ENCODE measurements at regions not wholly inside any gene's neighbourhood (a gene's known extent, or its start where the extent isn't known, plus 50 kb on each side); places are given as distances from the start of the nearest gene placed in this dataset.

- DNase-seq (ENCODE audit: low read depth in 2 of 2) = no peak
Measured at GRCh38 chr11:127492029-127492428, 491.5 kb upstream of the KIRREL3 start.

DNA sequence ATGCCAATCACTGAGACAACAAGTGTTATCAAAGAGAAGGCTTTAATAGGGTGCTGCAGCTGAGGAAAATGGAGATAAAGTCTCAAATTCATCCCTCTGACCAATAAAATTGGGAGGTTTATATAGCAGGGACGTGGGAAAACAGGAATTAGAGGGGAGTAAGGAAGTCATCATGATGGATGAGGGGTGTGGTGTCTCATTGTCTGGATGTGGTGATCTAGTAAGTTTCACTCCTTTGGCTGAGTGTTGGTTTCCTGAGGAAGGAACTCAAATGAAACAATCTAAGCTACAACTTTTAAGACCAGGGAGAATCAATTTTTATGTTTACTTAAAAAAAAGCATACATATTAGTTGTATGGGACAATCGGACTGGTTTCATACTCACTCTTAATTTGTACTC lies 491.0 kb upstream of the KIRREL3 start:
- DNase-seq (ENCODE audit: low read depth in 2 of 2) = no peak

- no peak for DNase-seq (ENCODE audit: low read depth in 2 of 2)
Measured at GRCh38 chr11:127490896-127491295, 490.3 kb upstream of the KIRREL3 start.

DNA sequence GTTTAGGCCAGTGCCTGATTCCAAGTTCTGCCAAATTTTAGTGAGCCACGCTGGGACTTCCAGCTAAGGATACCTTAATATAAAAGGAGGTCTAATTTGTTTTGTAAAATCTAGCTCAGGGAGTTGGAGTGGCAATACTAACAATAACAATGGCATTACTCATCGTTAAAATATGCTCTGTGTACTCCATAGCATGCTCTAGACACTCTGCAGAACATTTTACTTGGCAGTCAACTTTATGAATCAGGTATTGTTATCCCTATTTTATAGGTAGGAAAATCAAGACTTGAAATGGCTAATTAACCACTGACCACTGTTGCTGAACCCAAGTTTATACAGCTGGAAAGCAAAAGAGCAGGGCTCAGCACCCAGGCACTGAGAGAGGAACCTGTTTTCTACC lies 485.0 kb upstream of the KIRREL3 start:
- DNase-seq (ENCODE audit: low read depth in 2 of 2) = no peak

DNA sequence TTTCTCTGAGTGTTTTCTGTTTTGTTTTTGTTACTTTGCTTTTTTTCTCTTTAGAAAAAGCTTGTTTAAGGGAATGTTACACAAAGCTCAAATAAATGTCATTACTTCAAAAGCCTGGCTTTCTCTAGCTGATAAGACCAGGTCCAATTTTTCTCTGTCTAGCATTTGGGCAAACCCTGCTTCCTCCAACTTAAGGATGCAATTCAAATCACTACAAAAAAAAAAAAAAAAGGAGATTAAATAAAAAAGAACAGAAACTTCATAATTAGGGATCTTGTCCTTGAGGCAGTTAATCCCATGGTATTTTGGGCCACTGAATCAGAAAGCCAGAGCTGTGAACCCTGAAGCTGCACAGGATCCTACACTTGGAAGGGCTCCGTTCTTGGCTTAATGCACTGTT lies 480.8 kb upstream of the KIRREL3 start:
- DNase-seq (ENCODE audit: low read depth in 2 of 2) = no peak

DNA sequence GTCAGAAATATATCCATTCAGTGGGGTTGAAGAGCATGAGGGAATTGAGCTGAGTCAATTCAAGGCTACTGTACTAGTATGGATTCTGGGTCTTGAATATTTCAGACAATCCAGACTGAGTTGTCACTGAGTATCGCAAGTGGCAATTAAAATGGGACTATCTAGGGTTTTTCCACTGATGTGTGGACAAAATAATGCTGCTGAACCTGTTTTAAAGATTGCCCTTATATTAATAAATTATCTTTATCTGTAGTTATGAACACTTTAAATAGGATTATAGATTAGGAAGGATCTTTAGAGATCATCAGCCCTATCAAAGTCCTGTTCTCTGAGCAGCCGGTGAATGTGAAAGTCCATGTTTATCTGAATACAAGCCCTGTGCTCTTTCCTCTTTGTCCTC lies 478.3 kb upstream of the KIRREL3 start:
- DNase-seq (ENCODE audit: low read depth in 2 of 2) = no peak

- DNase-seq (ENCODE audit: low read depth in 2 of 2) = no peak
Measured at GRCh38 chr11:127474766-127475165, 474.2 kb upstream of the KIRREL3 start.

DNA sequence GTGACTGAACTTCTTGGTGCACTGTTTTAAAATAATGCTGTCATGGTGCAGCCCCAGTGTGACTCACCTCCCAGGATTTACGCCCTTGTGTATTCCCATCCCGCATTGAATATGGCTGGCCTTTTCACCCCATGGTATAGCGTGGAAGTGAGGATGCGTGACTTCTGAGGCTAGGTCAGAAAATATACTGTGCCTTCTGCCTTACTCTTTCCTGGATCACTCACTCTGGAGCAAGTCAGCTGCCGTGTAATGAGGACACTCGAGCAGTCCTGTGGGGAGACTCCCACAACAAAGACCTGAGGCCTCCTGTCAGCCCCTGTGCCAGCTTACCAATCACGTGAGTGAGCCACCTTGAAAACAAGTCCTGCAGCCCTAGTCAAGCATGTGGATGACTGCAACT lies 471.9 kb upstream of the KIRREL3 start:
- no peak for DNase-seq (ENCODE audit: low read depth in 2 of 2)

- DNase-seq (ENCODE audit: low read depth in 2 of 2) = no peak
Measured at GRCh38 chr11:127471662-127472061, 471.1 kb upstream of the KIRREL3 start.

DNA sequence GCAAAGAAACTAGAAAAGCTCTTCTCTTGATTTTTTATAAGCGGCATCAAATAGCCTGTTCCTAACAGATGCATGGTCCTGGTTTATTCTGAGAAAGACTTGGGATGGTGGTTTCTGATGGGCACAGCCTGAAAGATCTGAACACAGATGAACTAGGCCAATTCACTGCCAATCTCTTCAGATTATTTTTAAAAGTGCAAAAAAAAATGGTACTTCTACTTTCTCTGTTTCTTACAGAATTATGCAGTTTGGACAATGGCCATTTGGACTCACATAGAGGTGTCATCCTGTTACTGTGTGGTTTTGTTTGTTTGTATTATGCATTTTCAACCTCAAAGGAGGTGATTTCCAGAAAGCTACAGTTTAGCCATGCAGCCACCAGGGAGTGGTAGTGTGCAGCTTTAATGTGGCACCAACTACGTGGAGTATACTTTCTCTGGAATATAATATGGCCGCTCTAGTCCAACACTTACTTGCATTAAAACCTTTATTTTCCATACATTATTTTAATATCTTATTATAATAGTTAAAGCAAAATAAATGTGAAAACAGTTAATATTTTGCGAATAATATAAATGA lies 469.8 kb upstream of the KIRREL3 start:
- DNase-seq (ENCODE audit: low read depth in 2 of 2) = no peak

DNA sequence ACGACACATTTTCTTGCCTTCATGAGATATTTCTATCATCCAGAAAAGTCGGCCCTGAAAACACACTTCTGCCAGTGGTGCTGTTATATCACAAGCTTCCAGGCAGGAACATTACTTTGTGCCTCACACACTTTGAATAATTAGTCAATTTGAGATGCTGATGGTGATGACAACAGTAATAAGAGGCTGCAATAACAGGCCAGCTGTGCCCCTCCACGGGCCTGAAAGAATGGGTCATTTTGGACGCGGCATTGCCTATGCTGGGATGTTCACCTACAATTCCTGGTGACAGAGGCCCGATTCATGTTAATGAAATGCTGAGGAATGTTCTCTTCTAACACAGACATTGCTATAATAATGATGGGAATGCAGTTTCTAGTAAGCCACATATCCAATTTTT lies 463.8 kb upstream of the KIRREL3 start:
- no peak for DNase-seq (ENCODE audit: low read depth in 2 of 2)

DNA sequence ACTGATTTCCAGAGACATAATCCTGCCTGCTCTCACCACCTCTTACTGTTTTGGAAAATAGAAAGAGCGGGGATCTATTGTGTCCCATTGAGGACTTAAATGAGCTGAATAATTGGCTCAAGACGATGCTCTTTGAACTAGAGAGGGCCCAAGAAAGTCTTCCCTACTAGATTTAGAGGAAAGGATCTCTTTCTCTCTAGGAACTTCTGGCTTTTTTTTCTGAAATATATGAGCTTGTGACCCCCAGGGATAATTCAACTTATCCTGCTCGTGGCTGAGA lies 461.4 kb upstream of the KIRREL3 start:
- no peak for DNase-seq (ENCODE audit: low read depth in 2 of 2)

DNA sequence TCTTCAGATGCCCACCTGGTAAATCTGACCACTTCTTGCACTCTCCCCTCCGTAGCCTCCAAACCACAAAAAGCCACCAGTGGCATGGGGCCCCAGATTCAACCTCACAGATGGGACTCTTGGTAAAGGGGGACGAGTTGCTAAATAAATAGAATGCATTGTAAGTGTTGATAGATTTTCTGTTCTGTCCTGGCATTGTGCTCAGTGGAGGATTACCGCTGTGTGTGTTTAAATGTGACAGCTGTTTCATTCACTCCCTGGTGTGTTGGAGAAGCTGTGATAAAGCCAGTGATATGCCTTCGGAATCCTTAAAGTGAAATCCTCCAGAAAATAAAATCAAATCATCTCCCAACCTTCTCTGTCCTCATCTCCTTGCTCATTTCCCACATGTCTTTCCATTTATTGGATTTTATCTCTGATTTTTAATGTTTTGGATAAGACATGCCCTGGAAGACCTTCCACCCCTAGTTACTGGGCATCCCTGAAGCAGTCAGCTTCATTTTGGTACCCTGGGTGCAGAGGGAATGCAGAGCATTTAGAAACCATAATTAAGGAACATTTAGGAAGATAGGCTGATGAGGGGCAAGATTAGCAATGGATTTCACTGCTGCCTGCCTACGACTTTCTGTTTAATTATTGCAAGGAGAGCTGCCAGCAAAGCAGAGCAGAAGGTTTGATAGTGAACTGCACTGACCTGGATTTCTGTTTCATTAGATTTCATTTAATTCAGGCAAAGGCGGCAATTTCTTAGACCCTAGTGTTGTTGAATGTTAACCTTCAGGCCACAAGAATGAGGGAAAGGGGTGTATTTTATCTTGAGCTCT lies 460.9 kb upstream of the KIRREL3 start:
- DNase-seq (ENCODE audit: low read depth in 2 of 2) = no peak

GRCh38 chr11:127458561-127458960 lies 458.0 kb upstream of the KIRREL3 start:
- no peak for DNase-seq (ENCODE audit: low read depth in 2 of 2)

- no peak for DNase-seq (ENCODE audit: low read depth in 2 of 2)
Measured at GRCh38 chr11:127454856-127455255, 454.3 kb upstream of the KIRREL3 start.

DNA sequence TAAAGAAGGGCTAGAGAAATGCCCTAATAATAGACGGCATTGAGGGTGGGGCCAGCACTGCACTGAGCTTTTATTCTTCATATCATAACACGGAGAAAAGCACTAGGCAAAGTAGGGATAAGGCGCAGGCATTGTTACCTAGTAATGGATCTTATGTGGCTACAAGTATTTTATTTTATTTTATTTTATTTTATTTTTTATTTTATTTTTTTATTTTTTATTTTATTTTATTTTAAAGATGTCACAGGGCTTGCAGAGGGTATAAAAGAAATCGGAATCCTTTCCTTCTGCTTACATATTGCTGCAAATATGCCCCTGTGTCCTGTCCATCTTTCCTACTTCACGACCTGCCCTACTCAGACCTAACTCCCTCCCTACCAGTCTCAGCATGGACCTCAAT lies 452.0 kb upstream of the KIRREL3 start:
- DNase-seq (ENCODE audit: low read depth in 2 of 2) = no peak

DNA sequence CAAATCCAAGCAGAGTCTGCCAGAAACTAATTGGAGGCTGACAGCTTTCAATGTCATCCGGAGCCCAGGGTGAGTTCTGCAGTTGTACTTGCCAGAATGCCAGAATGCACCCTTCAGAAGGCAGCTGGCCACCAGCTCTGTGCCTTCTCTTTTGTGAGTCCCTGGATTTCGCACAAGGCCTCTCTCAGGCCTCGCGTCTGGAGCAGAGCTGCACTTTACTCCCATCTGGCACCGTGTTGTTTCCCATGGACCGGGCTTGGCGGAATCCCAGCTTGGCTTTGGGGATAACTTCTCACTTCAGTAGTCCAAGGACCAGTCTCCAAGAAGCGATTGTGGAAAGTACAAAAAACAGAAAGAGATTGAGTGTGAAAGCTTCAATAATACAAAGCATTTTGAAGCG lies 451.3 kb upstream of the KIRREL3 start:
- DNase-seq (ENCODE audit: low read depth in 2 of 2) = no peak

GRCh38 chr11:127448101-127448500 lies 447.5 kb upstream of the KIRREL3 start:
- no peak for DNase-seq (ENCODE audit: low read depth in 2 of 2)

DNA sequence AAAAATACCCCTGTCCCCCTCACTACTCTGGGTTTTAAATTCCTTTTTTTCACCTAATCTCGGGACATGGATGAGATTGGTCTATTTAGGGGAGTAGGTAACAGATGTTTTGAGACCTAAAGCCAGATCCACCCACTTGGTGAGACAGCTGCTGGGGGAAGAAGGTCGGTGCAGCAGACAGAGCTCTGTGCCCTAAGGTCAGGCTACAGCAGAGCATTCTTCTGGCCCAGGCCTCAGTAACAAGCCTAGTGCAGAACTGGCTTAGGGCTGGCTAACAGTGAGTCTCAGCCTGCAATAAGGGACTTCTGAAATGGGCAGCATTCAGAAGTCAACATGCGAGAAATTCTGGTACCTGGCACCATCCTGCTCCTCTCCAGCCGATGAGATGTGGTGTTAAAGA lies 444.9 kb upstream of the KIRREL3 start:
- DNase-seq (ENCODE audit: low read depth in 2 of 2) = no peak

DNA sequence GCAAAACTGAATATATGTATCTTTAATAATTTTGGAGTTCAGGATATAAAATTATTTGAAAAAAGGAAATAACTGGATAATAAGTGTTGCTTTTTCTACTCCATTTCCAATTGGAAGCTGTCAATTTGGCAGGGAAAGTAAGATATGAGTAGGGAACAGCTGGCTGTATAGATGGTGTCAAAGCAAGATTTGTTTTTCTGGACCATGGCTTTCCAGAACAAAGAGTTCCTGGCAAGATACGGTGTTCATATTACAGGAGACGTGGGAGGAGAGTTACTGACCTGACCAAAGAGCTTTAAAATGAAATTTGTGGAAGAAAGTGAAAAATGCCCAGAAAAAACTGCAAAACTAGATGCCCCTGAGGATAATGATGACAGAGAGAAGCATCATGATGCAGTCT lies 442.7 kb upstream of the KIRREL3 start:
- no peak for DNase-seq (ENCODE audit: low read depth in 2 of 2)

DNA sequence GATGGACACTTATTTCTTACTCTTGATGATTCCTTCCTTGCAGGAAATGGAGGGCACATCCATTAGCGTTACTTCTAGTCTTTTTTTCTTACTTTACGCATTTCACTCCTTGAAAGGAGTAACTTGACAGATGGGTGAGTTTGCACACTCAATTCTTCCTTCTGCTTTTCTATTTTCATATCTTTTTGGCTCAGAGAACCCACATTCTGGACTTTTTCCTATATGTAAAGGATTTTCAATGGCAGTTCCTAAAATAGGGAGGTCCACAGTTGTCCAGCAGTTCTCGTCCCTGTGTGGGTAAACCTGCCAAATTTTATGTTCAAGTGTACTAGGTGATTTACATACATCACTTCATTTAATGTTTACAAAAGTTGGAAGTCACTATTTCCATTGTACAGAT lies 440.0 kb upstream of the KIRREL3 start:
- DNase-seq (ENCODE audit: low read depth in 2 of 2) = no peak

DNA sequence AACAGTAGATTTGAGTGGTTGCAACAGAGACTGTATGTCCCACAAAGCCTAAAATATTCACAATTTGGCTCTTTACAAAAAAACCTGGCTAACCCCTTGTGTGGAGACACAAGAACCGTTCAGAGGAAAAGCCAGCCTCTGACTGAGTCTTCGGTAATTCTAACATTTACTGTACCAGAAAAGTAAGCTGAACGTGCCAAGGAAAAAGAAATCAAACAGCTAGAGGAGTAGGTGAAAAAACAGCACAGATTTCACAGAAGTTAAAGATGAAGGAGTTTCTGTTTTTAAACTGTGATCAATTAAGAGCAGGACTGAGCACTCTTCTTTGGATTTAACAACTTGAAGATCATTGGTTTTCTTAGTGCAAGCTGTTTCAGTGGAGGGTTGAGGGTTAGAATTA lies 424.7 kb upstream of the KIRREL3 start:
- DNase-seq (ENCODE audit: low read depth in 2 of 2) = no peak

- no peak for DNase-seq (ENCODE audit: low read depth in 2 of 2)
Measured at GRCh38 chr11:127424661-127425060, 424.1 kb upstream of the KIRREL3 start.

- DNase-seq (ENCODE audit: low read depth in 2 of 2) = no peak
Measured at GRCh38 chr11:127420139-127420538, 419.6 kb upstream of the KIRREL3 start.
